SK-N-SH treated with all-trans-retinoic acid at 6 μM for 48 hours (cell line): ENCODE measurements at regions not wholly inside any gene's neighbourhood (a gene's known extent, or its start where the extent isn't known, plus 50 kb on each side); places are given as distances from the start of the nearest gene placed in this dataset.

ENCODE experiments used
- ARNTL ChIP-seq: fragments of 450-650 bp; formaldehyde crosslinking; IDR thresholded peaks from 2 replicates; pipeline ENCODE4 v1.5.0; 2020; ENCODE audit warnings: low read depth, mild to moderate bottlenecking, moderate library complexity, borderline replicate concordance
- CSDC2 ChIP-seq: fragments of 250-450 bp; sonication (Bioruptor Pico); IDR thresholded peaks from 2 replicates; pipeline ENCODE4 v1.5.0; 2020; ENCODE audit warnings: mild to moderate bottlenecking, moderate library complexity
- OSR1 ChIP-seq: fragments of 250-450 bp; sonication (Bioruptor Pico); IDR thresholded peaks from 2 replicates; pipeline ENCODE4 v1.8.0; 2022; ENCODE audit warnings: moderate library complexity, mild to moderate bottlenecking, inconsistent platforms
- PATZ1 ChIP-seq: fragments of 250-450 bp; sonication (Bioruptor Pico); IDR thresholded peaks from 2 replicates; pipeline ENCODE4 v1.8.0; 2020; ENCODE audit warnings: mild to moderate bottlenecking, moderate library complexity, borderline replicate concordance
- RARB ChIP-seq: fragments of 250-450 bp; sonication (Bioruptor Pico); IDR thresholded peaks from 2 replicates; pipeline ENCODE4 v1.8.0; 2021; ENCODE audit warnings: mild to moderate bottlenecking, moderate library complexity
- TCF4 ChIP-seq: fragments of 250-450 bp; sonication (Bioruptor Pico); IDR thresholded peaks from 2 replicates; pipeline ENCODE4 v1.8.0; 2021; ENCODE audit warnings: mild to moderate bottlenecking, moderate library complexity, borderline replicate concordance
- TOX ChIP-seq: fragments of 250-450 bp; sonication (Bioruptor Pico); IDR thresholded peaks from 2 replicates; pipeline ENCODE4 v1.8.0; 2021; ENCODE audit warnings: mild to moderate bottlenecking, moderate library complexity, borderline replicate concordance
- ZNF70 ChIP-seq: fragments of 450-650 bp; formaldehyde crosslinking; IDR thresholded peaks from 2 replicates; pipeline ENCODE4 v1.5.0; 2020; ENCODE audit warnings: mild to moderate bottlenecking, moderate library complexity
- TF ChIP-seq, protein P1 (sequence below): fragments of 250-450 bp; sonication (Bioruptor Pico); IDR thresholded peaks from 2 replicates; pipeline ENCODE4 v1.5.0; 2020; ENCODE audit warnings: mild to moderate bottlenecking, moderate library complexity

GRCh38 chr6:139979021-139979725, 604.7 kb upstream of the CITED2 start:
- TF ChIP-seq OSR1 (no peak), PATZ1 (CRISPR knock-in tag) (no peak), ZNF70 (CRISPR knock-in tag) (no peak), RARB (CRISPR knock-in tag) (no peak), TOX (CRISPR knock-in tag) (no peak), TCF4 (no peak), ARNTL (no peak), CSDC2 (CRISPR knock-in tag) (no peak)
- TF ChIP-seq, protein P1, sequence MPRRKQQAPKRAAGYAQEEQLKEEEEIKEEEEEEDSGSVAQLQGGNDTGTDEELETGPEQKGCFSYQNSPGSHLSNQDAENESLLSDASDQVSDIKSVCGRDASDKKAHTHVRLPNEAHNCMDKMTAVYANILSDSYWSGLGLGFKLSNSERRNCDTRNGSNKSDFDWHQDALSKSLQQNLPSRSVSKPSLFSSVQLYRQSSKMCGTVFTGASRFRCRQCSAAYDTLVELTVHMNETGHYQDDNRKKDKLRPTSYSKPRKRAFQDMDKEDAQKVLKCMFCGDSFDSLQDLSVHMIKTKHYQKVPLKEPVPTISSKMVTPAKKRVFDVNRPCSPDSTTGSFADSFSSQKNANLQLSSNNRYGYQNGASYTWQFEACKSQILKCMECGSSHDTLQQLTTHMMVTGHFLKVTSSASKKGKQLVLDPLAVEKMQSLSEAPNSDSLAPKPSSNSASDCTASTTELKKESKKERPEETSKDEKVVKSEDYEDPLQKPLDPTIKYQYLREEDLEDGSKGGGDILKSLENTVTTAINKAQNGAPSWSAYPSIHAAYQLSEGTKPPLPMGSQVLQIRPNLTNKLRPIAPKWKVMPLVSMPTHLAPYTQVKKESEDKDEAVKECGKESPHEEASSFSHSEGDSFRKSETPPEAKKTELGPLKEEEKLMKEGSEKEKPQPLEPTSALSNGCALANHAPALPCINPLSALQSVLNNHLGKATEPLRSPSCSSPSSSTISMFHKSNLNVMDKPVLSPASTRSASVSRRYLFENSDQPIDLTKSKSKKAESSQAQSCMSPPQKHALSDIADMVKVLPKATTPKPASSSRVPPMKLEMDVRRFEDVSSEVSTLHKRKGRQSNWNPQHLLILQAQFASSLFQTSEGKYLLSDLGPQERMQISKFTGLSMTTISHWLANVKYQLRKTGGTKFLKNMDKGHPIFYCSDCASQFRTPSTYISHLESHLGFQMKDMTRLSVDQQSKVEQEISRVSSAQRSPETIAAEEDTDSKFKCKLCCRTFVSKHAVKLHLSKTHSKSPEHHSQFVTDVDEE (CRISPR knock-in tag): no peak
